ENCODE measurements at regions not wholly inside any gene's neighbourhood (a gene's known extent, or its start where the extent isn't known, plus 50 kb on each side); places are given as distances from the start of the nearest gene placed in this dataset.

- Histone ChIP-seq H3K27me3 (ENCODE audit: control insufficient read depth, insufficient read depth, low read length) (no peaks in the 10 kb centered on the region), H3K9me3 (ENCODE audit: control insufficient read depth, insufficient read depth, low read length) (peaks cover 15% of the 10 kb centered on the region), H3K4me3 (ENCODE audit: low read depth, low read length) (no peak overlapping the region), H3K27ac (ENCODE audit: low read depth, low read length) (no peak overlapping the region)
- ChIA-PET POLR2A (no interaction called here), CTCF (no interaction called here)
- no peak for DNase-seq (ENCODE audit: low read depth, low spot score)
- no peak for TF ChIP-seq CTCF (IDR thresholded peaks at IDR 0.05; ENCODE audit: low read depth, low read length)
Observed at GRCh38 chr20:22101606-22102005, 396.1 kb downstream of the PAX1 start.

GRCh38 chr20:22100686-22101085, 395.2 kb downstream of the PAX1 start:
- H3K27ac ChIP-seq (ENCODE audit: low read depth, low read length), result no peak overlapping the region
- POLR2A ChIA-PET, result no interaction called here
- no peak for TF ChIP-seq CTCF (IDR thresholded peaks at IDR 0.05; ENCODE audit: low read depth, low read length)
- H3K4me3 ChIP-seq (ENCODE audit: low read depth, low read length), result no peak overlapping the region
- H3K27me3 ChIP-seq (ENCODE audit: control insufficient read depth, insufficient read depth, low read length), result no peaks in the 10 kb centered on the region
- H3K9me3 ChIP-seq (ENCODE audit: control insufficient read depth, insufficient read depth, low read length), result peaks cover 14% of the 10 kb centered on the region
- CTCF ChIA-PET, result no interaction called here
- no peak for DNase-seq (ENCODE audit: low read depth, low spot score)

- Histone ChIP-seq H3K4me3 (ENCODE audit: low read depth, low read length) (no peak overlapping the region), H3K9me3 (ENCODE audit: control insufficient read depth, insufficient read depth, low read length) (peaks cover 17% of the 10 kb centered on the region), H3K27ac (ENCODE audit: low read depth, low read length) (no peak overlapping the region), H3K27me3 (ENCODE audit: control insufficient read depth, insufficient read depth, low read length) (no peaks in the 10 kb centered on the region)
- no peak for TF ChIP-seq CTCF (IDR thresholded peaks at IDR 0.05; ENCODE audit: low read depth, low read length)
- ChIA-PET POLR2A (no interaction called here), CTCF (no interaction called here)
- no peak for DNase-seq (ENCODE audit: low read depth, low spot score)
Observed at GRCh38 chr20:22099348-22099747, 393.9 kb downstream of the PAX1 start.

GRCh38 chr20:22098511-22098910, 393.0 kb downstream of the PAX1 start:
- DNase-seq (ENCODE audit: low read depth, low spot score), result no peak
- TF ChIP-seq CTCF (IDR thresholded peaks at IDR 0.05; ENCODE audit: low read depth, low read length), result no peak
- Histone ChIP-seq H3K27me3 (ENCODE audit: control insufficient read depth, insufficient read depth, low read length) (no peaks in the 10 kb centered on the region), H3K4me3 (ENCODE audit: low read depth, low read length) (no peak overlapping the region), H3K9me3 (ENCODE audit: control insufficient read depth, insufficient read depth, low read length) (peaks cover 11% of the 10 kb centered on the region; the same call in 1 of the 2 replicates), H3K27ac (ENCODE audit: low read depth, low read length) (no peak overlapping the region)
- ChIA-PET CTCF (no interaction called here), POLR2A (no interaction called here)

- Histone ChIP-seq H3K27me3 (ENCODE audit: control insufficient read depth, insufficient read depth, low read length) (no peaks in the 10 kb centered on the region), H3K4me3 (ENCODE audit: low read depth, low read length) (no peak overlapping the region), H3K9me3 (ENCODE audit: control insufficient read depth, insufficient read depth, low read length) (peaks cover 16% of the 10 kb centered on the region; the same call in 1 of the 2 replicates), H3K27ac (ENCODE audit: low read depth, low read length) (no peak overlapping the region)
- POLR2A ChIA-PET, result no interaction called here
- no peak for DNase-seq (ENCODE audit: low read depth, low spot score)
- no peak for TF ChIP-seq CTCF (IDR thresholded peaks at IDR 0.05; ENCODE audit: low read depth, low read length)
- CTCF ChIA-PET, result no interaction called here
Observed at GRCh38 chr20:22093122-22093521, 387.7 kb downstream of the PAX1 start.
